ENCODE measurements at regions not wholly inside any gene's neighbourhood (a gene's known extent, or its start where the extent isn't known, plus 50 kb on each side); places are given as distances from the start of the nearest gene placed in this dataset.

DNA sequence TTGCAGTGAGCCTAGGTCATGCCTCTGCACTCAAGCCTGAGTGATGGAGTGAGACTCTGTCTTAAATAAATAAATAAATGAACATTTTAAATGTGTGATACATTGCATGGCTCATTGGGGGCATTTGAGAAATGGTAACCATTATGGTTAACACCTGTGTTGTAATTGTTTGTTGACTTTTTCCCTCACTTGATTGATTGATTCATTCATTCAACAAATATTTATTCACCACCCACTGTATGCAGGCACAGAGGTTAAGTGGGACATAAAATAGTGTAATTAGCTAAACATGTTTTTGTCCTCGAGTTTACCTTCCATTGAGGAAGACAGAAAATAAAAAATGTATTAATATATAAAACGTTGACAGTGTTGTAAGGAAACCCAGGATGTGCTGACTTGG lies 127.1 kb upstream of the ANKRD28 start:
- no peak for TF ChIP-seq POLR2AphosphoS5 (IDR thresholded peaks at IDR 0.05)
- TF ChIP-seq, protein P1, sequence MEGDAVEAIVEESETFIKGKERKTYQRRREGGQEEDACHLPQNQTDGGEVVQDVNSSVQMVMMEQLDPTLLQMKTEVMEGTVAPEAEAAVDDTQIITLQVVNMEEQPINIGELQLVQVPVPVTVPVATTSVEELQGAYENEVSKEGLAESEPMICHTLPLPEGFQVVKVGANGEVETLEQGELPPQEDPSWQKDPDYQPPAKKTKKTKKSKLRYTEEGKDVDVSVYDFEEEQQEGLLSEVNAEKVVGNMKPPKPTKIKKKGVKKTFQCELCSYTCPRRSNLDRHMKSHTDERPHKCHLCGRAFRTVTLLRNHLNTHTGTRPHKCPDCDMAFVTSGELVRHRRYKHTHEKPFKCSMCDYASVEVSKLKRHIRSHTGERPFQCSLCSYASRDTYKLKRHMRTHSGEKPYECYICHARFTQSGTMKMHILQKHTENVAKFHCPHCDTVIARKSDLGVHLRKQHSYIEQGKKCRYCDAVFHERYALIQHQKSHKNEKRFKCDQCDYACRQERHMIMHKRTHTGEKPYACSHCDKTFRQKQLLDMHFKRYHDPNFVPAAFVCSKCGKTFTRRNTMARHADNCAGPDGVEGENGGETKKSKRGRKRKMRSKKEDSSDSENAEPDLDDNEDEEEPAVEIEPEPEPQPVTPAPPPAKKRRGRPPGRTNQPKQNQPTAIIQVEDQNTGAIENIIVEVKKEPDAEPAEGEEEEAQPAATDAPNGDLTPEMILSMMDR (IDR thresholded peaks at IDR 0.05): no peak
- no peak for TF ChIP-seq EP300 (IDR thresholded peaks at IDR 0.05)
- no peak for TF ChIP-seq POLR2A (IDR thresholded peaks at IDR 0.05)
